GM10266 (cell line): ENCODE measurements at regions not wholly inside any gene's neighbourhood (a gene's known extent, or its start where the extent isn't known, plus 50 kb on each side); places are given as distances from the start of the nearest gene placed in this dataset.

Experiments
- DNase-seq: peaks from one replicate; pipeline ENCODE4 v3.0.0; 2012; ENCODE audit errors: extremely low spot score
- TF ChIP-seq, protein P1 (sequence below): IDR thresholded peaks from 2 replicates; pipeline ENCODE4 v1.5.1; 2012; ENCODE audit warnings: mild to moderate bottlenecking, low read depth; ENCODE audit not compliant: control insufficient read depth, insufficient read depth; ENCODE audit errors: missing control alignments

GRCh38 chr12:97659117-97659880, 196.7 kb downstream of the RMST start:
- TF ChIP-seq, protein P1, sequence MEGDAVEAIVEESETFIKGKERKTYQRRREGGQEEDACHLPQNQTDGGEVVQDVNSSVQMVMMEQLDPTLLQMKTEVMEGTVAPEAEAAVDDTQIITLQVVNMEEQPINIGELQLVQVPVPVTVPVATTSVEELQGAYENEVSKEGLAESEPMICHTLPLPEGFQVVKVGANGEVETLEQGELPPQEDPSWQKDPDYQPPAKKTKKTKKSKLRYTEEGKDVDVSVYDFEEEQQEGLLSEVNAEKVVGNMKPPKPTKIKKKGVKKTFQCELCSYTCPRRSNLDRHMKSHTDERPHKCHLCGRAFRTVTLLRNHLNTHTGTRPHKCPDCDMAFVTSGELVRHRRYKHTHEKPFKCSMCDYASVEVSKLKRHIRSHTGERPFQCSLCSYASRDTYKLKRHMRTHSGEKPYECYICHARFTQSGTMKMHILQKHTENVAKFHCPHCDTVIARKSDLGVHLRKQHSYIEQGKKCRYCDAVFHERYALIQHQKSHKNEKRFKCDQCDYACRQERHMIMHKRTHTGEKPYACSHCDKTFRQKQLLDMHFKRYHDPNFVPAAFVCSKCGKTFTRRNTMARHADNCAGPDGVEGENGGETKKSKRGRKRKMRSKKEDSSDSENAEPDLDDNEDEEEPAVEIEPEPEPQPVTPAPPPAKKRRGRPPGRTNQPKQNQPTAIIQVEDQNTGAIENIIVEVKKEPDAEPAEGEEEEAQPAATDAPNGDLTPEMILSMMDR, result no peak
- DNase-seq, result no peak

DNA sequence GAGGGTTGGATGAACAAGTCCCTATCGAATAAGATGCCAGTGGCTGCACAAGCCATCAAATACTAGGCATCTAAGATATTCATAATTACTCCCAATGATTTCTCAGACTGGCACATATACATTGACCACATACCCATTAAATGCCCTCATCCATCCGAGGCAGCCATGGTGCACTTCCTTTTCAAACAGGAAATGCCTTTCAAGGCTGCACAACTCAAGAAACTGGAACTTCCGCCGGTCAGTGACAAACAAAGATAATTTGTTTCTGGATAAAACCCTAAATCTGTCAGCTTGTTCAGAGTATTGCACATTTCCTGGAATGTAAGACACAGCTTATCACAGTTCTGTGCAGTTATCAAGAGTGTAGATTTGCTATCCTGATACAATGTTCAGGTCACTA, 203.7 kb downstream of the RMST start:
- no peak for DNase-seq
- TF ChIP-seq, protein P1, result no peak

DNA sequence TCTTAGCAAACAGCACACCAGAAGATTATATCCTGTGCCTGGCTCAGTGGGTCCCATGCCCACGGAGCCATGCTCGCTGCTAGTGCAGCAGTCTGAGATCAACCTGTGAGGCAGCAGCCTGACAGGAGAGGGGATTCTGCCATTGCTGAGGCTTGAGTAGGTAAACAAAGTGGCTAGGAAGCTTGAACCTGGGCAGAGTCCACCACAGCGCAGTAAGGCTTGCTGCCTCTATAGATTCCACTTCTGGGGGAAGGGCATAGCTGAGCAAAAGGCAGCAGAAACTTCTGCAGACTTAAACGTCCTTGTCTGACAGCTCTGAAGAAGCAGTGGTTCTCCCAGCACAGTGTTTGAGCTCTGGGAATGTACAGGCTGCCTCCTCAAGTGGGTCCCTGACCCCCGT, 210.3 kb downstream of the RMST start:
- DNase-seq, result no peak
- TF ChIP-seq, protein P1, result no peak

- TF ChIP-seq, protein P1, result no peak
- no peak for DNase-seq
These were observed 218.1 kb downstream of the RMST start for GRCh38 chr12:97680751-97681150.

GRCh38 chr12:97681612-97682504, 219.3 kb downstream of the RMST start:
- TF ChIP-seq, protein P1, result no peak

DNA sequence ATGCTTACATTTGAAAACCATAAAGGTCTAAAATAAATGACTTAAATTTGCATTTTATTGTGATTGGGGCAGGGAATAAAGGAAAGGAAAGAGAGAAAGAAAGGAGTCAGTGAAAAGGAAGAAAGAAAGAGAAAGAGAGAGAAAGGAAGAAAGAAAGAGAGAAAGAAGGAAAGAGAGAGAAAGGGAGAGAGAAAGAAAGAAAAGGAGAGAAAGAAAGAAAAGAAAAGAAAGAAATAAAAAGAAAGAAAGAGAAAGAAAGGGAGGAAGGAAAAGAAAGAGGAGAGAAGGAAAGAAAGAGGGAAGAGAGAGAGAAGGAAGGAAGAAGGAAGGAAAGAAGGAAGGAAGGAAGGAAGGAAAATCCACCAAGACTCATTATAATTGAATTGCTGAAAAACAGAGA, 222.8 kb downstream of the RMST start:
- DNase-seq, result no peak
- TF ChIP-seq, protein P1, result no peak

More at GRCh38 chr12:97681612-97682504, 219.3 kb downstream of the RMST start:
- peak; percentile 11 for DNase-seq
